GM21360 (cell line): ENCODE measurements at regions not wholly inside any gene's neighbourhood (a gene's known extent, or its start where the extent isn't known, plus 50 kb on each side); places are given as distances from the start of the nearest gene placed in this dataset.

Experiments
- ATAC-seq: cut with Tn5 transposase; IDR thresholded peaks from one replicate; pipeline ENCODE4 v1.9.1; 2021; ENCODE audit warnings: mild to moderate bottlenecking, moderate library complexity; ENCODE audit not compliant: unreplicated experiment

DNA sequence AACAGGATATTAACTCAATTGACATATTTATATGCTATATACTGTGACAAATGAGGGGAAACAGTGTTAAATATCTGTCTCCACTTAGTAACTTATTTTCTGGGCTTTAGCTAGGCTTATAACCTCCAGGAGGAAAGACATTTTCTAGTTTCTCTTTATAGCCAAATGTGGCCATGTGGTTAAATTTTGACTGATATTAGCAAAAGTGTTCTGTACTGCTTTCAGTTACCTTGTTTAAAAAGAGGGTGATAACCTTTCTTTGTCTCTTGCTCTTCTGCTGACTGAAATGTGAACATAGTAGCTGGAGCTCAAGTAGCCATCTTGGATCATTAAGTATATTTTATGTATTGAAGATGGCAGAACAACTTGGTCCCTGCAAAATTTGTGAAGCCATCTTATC lies 253.7 kb downstream of the PDHA2 start:
- ATAC-seq, result no peak

DNA sequence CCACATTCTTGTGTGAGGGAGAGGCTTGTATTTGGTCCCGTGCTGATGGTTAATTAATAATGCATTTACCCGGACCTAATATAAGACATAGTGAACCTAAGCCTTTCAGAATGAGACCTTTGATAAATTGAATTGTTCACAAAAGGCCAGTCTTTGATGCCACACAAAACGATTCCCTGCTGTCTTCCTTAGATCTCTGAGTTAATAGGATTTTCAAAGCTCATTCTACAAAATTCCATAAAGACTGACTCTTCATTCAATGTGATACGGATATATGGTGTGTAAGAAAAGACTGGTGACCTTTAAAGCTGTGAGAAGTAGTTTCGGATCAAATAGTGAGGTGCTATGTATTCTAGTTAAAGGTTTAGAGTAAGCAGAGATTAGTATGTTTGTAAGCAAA lies 254.3 kb downstream of the PDHA2 start:
- ATAC-seq, result no peak

DNA sequence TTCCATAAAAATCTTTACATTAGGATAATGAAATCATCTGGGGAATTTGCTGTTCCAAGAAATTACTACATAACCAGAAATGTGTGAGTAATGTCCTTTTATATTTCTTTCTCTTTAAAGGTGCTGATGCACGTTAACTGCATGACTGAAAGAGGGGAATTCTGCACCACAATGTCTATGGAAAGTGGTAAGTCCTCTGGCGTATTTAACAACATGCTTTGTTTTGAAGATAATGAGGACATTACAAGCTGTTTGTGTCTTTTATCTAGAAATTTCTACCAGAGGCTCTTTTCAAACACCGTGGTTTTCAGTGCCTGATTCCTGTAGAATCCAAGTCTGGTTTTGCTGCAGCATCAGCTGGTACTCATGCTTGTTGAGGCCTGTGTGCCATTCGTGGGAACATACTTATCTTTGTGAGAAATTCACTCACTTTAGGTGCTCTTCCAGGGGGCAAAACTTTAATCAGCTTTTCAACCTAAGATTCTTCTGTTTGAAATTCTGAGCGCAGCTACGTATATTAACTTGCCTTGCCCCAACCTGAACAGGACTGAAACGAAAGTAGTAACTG lies 257.2 kb downstream of the PDHA2 start:
- ATAC-seq, result no peak

DNA sequence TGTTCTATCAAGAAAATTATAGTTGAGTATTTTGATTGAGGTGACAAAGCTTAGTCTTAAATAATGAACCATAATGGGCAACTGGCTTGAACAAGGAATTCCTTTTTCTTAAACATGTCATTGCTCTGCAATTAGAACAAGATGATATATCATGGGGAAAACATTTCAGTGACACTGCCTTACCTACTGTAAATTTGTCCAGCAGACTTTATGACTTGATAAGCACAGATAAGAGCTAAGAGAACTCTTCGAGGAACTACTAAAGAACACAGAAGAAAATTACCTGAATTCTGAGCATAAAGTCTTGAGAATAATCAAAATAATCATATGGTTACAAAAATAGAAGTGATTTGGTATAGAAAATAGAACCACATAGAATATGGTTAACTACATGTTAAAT lies 257.8 kb downstream of the PDHA2 start:
- no peak for ATAC-seq

DNA sequence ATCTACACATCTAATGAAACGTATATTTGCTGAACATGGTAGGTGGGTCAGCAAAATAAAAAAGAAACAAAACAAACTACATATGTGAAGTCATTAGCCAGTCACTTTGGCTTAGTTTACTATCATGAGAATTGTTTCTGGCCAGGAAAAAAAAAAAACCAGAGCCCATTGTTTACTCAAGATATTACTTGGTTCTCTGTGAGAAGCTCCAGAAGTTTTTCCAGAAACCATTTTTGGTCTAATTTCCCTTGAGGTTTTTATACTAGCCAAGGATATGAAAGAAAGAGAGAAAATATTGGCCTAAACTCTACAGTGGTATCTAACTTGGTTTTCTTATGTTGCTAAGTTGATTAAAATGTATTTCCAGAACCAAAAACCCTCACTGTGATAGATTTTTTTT lies 259.1 kb downstream of the PDHA2 start:
- no peak for ATAC-seq

DNA sequence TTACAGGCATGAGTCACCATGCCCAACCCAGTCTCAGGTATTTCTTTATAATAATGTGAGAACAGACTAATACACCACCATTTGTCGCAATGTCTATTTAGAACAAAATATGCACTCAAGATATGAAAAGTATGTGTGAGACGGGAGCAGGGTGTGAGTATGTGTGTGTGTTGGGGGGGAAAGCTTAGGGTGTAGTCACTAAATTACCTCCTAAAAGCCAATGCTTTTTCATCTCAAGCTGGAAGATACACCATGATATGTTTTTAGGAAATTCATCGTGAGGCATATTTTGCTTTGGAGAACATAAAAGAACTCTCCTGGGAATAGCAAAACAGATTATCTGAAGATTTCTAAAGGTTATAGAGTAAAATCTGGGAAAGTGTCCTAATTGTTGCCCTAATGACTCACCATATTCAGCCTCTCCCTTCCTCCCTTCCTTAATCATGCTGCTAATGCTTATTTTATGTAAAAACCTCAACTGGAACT lies 262.7 kb downstream of the PDHA2 start:
- ATAC-seq, result no peak

DNA sequence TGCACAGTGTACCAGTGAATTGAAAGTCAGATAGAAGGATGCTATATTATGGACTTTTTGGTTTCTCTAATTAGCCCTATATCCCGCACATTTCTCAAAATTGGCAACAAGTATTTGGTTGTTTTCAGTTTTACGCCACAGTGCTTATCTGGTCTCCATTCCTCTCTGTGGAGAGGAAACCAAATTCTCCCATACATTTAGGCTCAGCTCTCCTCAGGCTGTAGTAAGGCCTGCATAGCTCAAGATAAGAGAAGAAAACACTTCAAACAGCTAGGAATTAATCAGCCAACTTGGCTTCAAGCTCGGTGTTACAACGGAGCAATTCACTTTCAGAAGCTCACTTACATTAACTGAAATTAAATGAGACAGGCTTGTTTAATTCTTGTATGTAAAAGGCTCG lies 263.2 kb downstream of the PDHA2 start:
- no peak for ATAC-seq

DNA sequence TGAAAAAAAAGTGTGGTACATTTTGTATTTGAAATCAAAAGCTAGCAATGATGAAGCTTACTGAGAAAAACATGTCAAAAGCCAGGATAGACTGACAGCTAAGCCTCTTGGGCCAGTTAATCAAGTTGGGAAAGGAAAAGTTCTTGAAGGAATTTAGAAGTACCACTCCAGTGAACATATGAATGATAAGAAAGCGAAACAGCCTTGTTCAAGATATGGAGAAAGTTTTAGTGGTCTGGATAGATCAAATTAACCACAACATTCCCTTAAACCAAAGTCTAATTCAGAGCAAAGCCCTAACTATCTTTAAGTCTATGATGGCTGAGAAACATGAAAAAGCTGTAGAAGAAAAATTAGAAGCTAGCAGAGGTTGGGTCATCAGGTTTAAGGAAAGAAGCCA lies 268.3 kb downstream of the PDHA2 start:
- no peak for ATAC-seq

DNA sequence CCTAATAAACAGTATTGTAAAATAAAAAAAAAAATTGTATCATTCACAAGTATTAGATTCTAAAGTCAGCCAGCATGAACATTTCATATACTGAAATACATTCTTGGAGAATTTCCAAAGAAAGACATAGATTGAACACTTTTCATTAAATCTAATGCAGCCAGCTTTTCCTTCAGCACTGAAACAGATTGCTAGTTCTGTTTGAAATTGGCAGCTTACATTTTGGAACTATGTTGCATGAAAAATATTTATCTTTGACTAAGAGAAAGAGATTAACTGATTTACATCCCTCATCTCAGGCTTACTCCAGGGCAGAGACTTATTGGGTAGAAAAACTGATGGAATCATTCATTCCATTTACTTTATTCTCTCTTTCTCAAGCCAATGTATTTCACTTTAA lies 272.7 kb downstream of the PDHA2 start:
- ATAC-seq, result no peak

DNA sequence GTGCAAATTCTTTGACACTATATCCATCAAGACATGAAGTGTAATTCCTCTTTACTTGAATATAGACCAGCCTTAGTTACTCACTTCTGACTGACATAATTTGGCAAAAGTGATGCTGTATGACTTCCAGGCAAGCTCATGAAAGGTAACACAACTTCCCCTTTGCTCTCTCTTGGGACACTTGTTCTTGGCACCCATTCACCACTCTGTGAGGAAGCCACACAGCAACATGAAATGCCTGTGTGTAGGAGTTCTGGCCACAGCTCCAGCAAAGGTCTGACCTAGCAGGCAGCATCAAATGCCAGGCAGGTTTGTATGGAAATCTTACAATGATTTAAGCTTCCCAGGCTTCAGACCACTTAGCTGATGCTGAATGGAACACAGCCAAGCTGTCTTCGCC lies 280.3 kb downstream of the PDHA2 start:
- ATAC-seq, result no peak

DNA sequence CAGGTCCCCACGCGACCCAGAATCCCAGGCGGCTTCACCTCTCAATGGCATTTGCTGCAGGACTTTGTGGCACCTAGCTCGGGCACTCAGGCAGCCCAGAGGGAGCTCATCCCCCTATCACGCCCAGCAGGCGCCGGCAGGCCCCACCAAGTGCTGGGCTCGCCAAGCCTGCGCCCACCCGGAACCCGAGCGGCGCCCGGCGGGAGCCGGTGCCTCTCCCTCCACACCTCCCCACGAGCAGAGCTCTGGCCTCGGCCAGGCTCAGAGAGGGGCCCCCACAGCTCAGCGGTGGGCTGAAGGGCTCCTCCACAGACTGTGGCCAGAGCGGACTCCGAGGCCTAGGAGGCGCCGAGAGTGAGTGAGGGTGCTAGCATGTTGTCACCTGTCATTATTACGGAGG lies 286.3 kb downstream of the PDHA2 start:
- ATAC-seq, result no peak

DNA sequence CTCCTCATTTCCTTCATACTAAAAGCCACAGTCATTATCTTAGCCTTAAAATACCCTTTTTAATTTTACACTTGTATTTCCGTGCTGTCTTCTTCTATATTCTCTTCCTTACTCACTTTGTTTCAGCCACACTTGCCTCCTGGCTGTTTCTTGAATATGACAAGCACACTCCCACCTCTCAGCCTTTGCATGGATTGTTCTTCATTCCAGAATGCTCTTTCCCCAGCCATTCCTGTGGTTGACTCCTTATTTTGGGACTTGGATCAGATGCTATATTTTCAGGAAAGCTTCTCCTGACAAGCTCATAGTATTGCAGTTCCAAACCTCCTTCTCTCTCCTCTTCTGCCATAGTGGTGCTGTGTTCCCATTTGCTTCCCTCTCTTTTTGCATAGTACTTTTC lies 291.3 kb downstream of the PDHA2 start:
- no peak for ATAC-seq

DNA sequence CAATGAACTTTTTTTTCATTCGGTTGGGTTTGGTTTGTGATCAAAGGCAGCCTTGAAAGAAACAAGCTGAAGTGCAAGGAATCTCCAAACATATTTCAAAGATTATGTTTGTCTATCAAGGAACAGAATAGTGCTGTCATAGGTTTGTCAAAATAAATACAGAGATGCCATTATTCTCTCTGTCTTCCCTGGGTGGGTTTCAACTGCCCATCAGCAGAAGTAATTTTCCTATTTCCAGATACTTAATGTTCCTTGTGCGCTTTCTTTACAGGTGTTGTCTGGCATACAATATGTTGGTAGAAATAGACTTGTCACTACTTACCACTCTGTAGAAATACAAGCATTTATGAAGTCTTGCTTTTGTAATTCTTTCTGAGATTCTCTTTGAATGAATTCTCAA lies 294.9 kb downstream of the PDHA2 start:
- ATAC-seq, result no peak

DNA sequence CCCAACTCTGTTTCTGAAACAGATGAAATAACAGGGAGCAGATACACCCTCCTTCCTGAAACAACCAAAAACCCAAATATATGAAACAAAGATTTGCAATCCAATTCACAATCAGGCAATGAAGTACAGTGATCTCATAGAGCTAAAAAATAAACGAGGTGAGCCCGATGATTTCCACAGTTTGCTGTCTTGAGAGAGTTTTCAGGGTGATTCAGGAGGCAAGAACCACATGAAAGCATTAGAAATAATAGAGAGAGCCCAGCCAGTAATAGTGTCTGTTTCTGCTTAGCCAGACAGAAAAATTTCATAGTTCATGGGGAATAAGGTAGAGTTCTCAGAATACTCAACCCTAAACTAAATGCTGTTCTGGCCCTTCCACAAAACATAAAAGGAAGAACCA lies 296.2 kb downstream of the PDHA2 start:
- no peak for ATAC-seq

DNA sequence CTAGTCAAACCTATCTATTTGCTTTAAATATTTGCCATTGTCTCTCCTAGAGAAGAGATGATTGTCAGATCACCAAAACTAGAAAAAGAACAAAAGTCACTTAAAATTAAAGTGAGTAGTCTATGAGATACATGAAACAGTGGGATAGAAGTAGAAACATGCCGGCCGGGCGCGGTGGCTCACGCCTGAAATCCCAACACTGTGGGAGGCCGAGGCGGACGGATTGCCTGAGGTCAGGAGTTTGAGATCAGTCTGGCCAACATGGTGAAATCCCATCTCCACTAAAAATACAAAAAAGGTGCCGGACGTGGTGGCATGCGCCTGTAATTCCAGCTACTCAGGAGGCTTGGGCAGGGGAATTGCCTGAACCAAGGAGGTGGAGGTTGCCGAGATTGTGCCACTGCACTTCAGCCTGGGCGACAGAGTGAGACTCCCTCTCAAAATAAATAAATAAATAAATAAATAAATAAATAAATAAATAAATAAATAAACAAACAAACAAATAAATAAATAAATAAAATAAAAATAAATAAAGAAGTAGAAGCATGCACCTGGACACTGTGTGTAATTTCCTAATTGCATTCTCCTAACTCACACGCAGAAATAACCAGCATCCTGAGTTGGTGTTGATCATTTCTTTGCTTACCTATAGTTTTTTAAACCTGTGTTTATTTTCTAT lies 299.5 kb downstream of the PDHA2 start:
- ATAC-seq, result no peak

DNA sequence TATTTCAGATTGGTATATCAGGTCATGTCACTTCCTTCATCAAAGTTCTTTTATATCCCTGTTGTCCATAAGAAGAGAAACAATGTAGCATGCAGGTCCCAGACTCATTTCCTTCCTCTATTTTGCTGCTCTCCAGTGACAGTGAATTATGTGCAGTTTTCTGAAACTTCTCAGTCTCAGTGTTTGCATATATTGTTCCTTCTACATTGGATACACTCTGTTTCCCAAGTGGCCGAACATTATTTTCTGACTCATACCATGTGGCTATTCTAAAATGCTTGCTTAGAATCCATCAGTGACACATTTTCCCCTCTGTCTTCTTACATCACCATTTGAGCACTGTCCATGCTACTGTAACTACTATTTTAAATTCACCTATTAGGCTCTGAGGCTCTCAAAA lies 305.7 kb downstream of the PDHA2 start:
- no peak for ATAC-seq

DNA sequence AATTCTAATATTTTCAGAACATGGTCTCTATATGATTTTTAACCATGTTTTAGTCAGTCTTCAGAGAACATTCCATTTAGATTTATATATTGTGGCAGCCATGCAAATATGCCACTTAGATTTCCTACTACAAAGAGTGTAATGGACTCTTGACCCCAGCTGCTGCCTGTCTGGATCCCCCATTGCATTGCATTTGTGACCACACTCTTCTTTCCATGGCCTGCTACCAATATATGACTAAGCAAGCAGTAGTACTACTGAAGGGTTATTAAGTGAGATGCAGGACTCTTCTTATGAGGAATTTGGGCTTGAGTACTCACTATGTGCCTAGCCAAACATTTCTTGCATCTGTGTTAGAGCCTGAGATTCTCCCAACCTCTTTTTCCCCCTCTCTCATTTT lies 306.8 kb downstream of the PDHA2 start:
- ATAC-seq, result no peak

DNA sequence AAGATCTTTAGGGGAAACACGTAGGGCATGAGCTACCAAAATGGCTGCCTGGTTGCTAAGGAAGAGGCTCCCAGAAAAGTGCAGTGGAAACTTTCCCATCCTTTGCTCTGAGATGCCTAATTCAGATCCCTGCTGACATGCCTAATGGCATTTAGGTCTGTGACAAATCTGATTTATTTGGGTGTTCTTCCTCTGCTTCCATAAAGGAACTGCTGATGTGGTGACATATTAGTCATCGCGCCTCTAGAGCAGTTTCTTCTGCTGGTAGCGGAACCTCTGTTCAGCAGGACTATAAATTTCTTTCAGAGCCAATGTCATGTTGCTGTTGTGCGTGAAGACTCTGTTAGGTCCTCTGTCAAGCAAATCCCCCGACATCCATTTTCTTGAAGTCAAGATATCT lies 310.0 kb downstream of the PDHA2 start:
- no peak for ATAC-seq

DNA sequence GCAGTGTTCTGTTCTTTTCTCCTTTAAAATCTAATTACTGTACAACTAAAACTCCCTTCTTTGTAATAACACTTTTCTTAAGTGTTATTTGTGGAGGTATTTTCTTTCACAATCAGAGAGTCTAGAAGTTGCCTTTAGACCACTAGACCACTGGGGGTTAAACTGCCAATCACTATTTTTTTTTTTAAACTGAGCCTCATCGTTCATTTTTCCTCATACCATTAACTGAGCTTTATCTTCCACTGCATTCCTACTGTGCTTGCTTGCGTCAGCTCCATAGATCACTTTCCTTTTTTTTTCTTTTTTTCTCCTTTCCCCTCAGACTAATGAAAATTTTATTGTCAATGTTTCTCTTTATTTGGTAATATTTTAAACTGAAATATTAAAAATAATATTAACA lies 310.6 kb downstream of the PDHA2 start:
- no peak for ATAC-seq

DNA sequence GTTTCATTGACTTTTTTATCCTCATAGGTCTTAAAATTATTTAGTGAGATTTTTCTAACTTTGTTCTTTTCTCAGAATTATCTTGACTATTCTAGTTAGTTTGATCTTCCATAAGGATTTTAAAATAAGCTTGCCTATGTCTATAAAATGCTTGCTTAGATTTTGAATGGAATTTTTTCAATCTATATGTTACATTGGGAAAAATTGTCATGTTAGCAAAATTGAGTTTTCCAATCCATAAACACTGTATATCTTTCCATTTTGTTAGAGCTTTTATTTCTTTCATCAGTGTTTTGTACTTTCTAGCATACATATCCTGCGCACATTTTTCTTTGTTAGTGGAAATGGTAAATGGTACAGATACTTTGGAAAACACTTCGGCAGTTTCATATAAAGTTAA lies 312.9 kb downstream of the PDHA2 start:
- ATAC-seq, result no peak

DNA sequence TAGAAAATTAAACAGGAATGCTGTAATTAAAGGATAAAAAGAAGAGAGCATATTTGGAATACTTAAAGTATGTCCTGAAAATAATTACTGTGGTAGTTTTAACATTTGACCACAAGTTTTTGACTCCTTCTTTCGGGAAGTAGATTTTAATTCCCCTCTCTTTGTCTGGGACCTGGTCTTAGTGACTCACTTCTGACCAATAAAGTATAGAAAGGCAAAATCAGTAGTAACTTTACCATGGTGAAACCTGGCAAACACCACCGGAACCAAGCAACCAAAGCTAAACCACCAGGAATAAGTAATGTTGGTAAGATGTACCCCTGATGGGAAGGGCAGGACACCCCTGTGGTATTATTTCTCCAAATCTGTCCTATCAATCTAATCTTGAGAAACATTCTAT lies 314.8 kb downstream of the PDHA2 start:
- no peak for ATAC-seq

DNA sequence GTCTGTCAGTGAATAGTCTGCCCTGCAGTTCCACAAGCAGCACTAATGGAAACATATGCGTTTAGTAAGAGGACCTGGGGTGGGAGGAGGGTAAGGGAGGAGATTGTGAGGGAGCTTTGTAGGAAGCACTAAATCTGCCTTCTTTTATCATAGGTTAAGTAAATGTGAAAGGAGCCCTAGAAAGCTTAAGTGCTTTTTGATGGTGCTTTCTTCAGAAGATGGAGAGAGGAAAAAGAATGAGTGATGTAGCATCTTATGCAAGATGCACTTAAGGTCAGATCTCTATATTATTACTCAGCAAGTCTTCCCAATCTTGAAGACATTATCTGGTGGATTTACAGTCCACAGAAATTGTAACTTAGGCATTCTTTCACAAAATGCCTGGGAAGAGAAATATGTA lies 322.7 kb downstream of the PDHA2 start:
- ATAC-seq, result no peak

DNA sequence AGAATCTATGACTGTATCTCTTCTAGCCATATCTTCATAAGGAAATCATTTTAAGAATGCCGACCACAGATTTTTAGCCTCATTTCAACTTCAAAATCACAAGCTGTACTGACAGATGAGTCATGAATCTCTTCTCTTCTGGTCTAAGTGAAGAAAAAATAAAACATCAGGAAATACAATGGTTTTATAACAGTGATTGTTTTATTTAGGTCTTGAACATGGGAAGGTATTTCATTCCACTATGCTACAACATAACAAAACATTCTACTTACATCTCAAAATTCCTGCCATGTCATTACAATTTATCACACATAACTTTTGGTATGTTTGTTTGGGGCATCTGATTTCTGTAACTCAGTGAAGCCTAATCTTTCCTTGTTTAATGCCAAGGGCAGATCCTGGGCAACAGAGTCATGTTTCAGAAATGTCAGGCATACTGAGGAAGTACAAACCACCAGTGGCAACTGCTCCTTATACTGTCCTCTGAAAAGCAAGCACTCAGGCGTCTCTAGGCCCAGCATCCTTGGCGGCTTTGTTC lies 325.0 kb downstream of the PDHA2 start:
- ATAC-seq, result no peak
